A673 (cell line): ENCODE measurements at regions not wholly inside any gene's neighbourhood (a gene's known extent, or its start where the extent isn't known, plus 50 kb on each side); places are given as distances from the start of the nearest gene placed in this dataset.

ENCODE experiments used
- EZH2 ChIP-seq: fragments of 200-600 bp; sonication (generic); IDR thresholded peaks from 2 replicates; pipeline ENCODE4 v1.6.1; 2017; ENCODE audit warnings: borderline replicate concordance, low read depth, mild to moderate bottlenecking, mixed read lengths, antibody characterized with exemption, low read length; ENCODE audit not compliant: poor library complexity, severe bottlenecking
- TF ChIP-seq, protein P1 (sequence below): fragments of 300-800, 200-600 bp; sonication (generic); conservative IDR thresholded peaks from 2 replicates; pipeline ENCODE4 v1.5.1; 2017; ENCODE audit warnings: low read depth, mild to moderate bottlenecking, antibody characterized with exemption, low read length, moderate library complexity, mixed read lengths

DNA sequence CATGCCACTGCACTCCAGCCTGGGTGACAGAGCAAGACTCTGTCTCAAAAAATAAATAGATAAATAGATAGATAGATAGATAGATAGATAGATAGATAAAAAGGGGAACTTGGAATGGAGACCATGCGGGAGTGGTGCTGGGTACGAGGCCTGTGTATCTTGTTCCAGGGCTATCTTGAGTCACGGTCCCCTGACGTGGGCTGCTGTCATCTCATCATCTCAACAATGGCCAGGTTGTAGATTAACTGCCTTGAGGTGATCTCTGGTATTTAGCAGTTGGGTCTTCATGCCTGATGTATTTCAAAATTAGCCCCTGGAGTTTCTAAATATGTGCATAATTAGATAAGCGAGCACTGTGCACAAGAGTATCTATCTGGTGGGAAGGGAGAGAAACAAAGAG lies 212.1 kb downstream of the CDRT15L2 start:
- TF ChIP-seq EZH2, result no peak
- TF ChIP-seq, protein P1, sequence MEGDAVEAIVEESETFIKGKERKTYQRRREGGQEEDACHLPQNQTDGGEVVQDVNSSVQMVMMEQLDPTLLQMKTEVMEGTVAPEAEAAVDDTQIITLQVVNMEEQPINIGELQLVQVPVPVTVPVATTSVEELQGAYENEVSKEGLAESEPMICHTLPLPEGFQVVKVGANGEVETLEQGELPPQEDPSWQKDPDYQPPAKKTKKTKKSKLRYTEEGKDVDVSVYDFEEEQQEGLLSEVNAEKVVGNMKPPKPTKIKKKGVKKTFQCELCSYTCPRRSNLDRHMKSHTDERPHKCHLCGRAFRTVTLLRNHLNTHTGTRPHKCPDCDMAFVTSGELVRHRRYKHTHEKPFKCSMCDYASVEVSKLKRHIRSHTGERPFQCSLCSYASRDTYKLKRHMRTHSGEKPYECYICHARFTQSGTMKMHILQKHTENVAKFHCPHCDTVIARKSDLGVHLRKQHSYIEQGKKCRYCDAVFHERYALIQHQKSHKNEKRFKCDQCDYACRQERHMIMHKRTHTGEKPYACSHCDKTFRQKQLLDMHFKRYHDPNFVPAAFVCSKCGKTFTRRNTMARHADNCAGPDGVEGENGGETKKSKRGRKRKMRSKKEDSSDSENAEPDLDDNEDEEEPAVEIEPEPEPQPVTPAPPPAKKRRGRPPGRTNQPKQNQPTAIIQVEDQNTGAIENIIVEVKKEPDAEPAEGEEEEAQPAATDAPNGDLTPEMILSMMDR, result no peak
